ENCODE measurements at regions not wholly inside any gene's neighbourhood (a gene's known extent, or its start where the extent isn't known, plus 50 kb on each side); places are given as distances from the start of the nearest gene placed in this dataset.

GRCh38 chr5:129173771-129174170 is 79.2 kb downstream of the ISOC1 start:
- Histone ChIP-seq H4K20me1 (replicated peaks; ENCODE audit: control insufficient read depth, extremely low read depth, insufficient read depth, low read length) (no peaks in the 10 kb centered on the region), H3K27ac (ENCODE audit: insufficient read depth, low read depth, low read length) (no peak overlapping the region), H3K79me2 (ENCODE audit: control insufficient read depth, insufficient read depth, low read length) (no peaks in the 10 kb centered on the region), H3K9ac (replicated peaks; ENCODE audit: extremely low read depth, insufficient read depth, low read length) (no peak overlapping the region), H3K4me3 (replicated peaks in 1 of 3; ENCODE audit: insufficient read depth in 1 of 3, low read depth in 1 of 3, low read length in 3 of 3) (no peak overlapping the region), H3K4me1 (ENCODE audit: control insufficient read depth, extremely low read depth, insufficient read depth, low read length) (no peaks in the 10 kb centered on the region), H3K9me1 (replicated peaks; ENCODE audit: control insufficient read depth, extremely low read depth, insufficient read depth, low read length) (no peaks in the 10 kb centered on the region), H2AFZ (ENCODE audit: low read depth, low read length) (no peak overlapping the region), H3K27me3 (ENCODE audit: control insufficient read depth in 2 of 2, insufficient read depth in 2 of 2, low read length in 2 of 2) (no peaks in the 10 kb centered on the region), H3K36me3 (ENCODE audit: control insufficient read depth in 2 of 2, extremely low read depth in 1 of 2, insufficient read depth in 2 of 2, low read length in 2 of 2) (no peaks in the 10 kb centered on the region), H3K9me3 (replicated peaks; ENCODE audit: control insufficient read depth, insufficient read depth, low read length) (no peaks in the 10 kb centered on the region), H3K4me2 (ENCODE audit: insufficient read depth, low read length) (no peak overlapping the region)
- TF ChIP-seq GATA2 (IDR thresholded peaks at IDR 0.05; ENCODE audit: insufficient read depth, insufficient read length, low read depth, low read length), result no peak
- TF ChIP-seq, protein P1, sequence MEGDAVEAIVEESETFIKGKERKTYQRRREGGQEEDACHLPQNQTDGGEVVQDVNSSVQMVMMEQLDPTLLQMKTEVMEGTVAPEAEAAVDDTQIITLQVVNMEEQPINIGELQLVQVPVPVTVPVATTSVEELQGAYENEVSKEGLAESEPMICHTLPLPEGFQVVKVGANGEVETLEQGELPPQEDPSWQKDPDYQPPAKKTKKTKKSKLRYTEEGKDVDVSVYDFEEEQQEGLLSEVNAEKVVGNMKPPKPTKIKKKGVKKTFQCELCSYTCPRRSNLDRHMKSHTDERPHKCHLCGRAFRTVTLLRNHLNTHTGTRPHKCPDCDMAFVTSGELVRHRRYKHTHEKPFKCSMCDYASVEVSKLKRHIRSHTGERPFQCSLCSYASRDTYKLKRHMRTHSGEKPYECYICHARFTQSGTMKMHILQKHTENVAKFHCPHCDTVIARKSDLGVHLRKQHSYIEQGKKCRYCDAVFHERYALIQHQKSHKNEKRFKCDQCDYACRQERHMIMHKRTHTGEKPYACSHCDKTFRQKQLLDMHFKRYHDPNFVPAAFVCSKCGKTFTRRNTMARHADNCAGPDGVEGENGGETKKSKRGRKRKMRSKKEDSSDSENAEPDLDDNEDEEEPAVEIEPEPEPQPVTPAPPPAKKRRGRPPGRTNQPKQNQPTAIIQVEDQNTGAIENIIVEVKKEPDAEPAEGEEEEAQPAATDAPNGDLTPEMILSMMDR (IDR thresholded peaks at IDR 0.05; ENCODE audit: extremely low read depth in 1 of 2, insufficient read depth in 1 of 2, low read depth in 1 of 2, low read length in 2 of 2), result no peak
- TF ChIP-seq FOS (IDR thresholded peaks at IDR 0.05; ENCODE audit: borderline replicate concordance, insufficient read depth, low read length), result no peak
- no peak for TF ChIP-seq POLR2A (IDR thresholded peaks at IDR 0.05; ENCODE audit: low read depth, low read length)
- TF ChIP-seq EZH2 (IDR thresholded peaks at IDR 0.05; ENCODE audit: borderline replicate concordance, low read depth, low read length, severe bottlenecking), result no peak
- no peak for TF ChIP-seq POLR2AphosphoS5 (IDR thresholded peaks at IDR 0.05; ENCODE audit: insufficient read depth, low read depth, low read length)
- TF ChIP-seq JUN (IDR thresholded peaks at IDR 0.05; ENCODE audit: borderline replicate concordance, insufficient read depth, insufficient read length, low read depth), result no peak
- TF ChIP-seq MYC (IDR thresholded peaks at IDR 0.05; ENCODE audit: low read depth, low read length), result no peak
- DNase-seq (ENCODE audit: low read depth, low spot score), result no peak
- BruUV-seq (replicated peaks), result no TSS peak
- POLR2A ChIA-PET, result no interaction called here
- dilution Hi-C loops (cut with MboI; ENCODE audit: extremely low pct_ligation_motif_present, low sequenced_read_pairs), result no loop called here
- FAIRE-seq, result no peak
- intact Hi-C loops (cut with micrococcal nuclease), result loop anchor here (5.0 kb wide), 1 partner anchor 594 kb away; no protein-coding TSS in a partner anchor
- CTCF ChIA-PET, result interaction anchor here (1.4 kb wide), 1 partner anchor 679 kb away, joined by 3 read pairs; no protein-coding TSS in a partner anchor
